ENCODE measurements at regions not wholly inside any gene's neighbourhood (a gene's known extent, or its start where the extent isn't known, plus 50 kb on each side); places are given as distances from the start of the nearest gene placed in this dataset.

GRCh38 chr21:36606983-36607325 lies 92.0 kb upstream of the SIM2 start:
- TF ChIP-seq CTCF (IDR thresholded peaks at IDR 0.05), result no peak
- TF ChIP-seq ZFX (IDR thresholded peaks at IDR 0.05; ENCODE audit: borderline replicate concordance), result no peak

Data from 22Rv1 (cell line).